SH-SY5Y (cell line): ENCODE measurements at regions not wholly inside any gene's neighbourhood (a gene's known extent, or its start where the extent isn't known, plus 50 kb on each side); places are given as distances from the start of the nearest gene placed in this dataset.

Experiments
- GATA2 ChIP-seq: IDR thresholded peaks from 2 replicates; pipeline ENCODE4 v1.6.1; 2011; ENCODE audit warnings: mild to moderate bottlenecking, low read depth, low read length
- GATA3 ChIP-seq: IDR thresholded peaks from 2 replicates; pipeline ENCODE4 v1.6.1; 2011; ENCODE audit warnings: low read depth, mild to moderate bottlenecking, low read length, moderate library complexity

DNA sequence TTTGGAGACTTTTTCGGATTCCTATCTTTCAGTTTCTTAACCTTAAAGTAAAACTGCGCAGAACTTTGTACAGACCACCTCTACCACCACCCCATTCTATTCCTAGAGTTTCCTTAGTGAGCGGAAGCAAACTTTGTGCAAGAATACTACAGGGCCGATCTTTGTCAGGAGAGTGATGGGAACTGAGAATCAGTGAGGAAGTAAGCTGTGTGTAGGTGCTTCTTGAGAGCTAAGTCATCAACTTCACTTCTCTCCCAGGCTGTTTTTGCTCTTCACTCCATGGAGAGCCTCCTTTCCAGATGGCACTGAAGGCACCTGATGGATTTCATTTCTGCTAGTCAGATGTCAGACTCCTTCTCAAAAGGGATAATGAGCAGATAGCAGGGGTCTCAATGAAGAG, 127.3 kb downstream of the SPATA31D1 start:
- TF ChIP-seq GATA3 (no peak), GATA2 (no peak)
